Skin epidermis (tissue), 12 donors: ENCODE measurements at regions not wholly inside any gene's neighbourhood (a gene's known extent, or its start where the extent isn't known, plus 50 kb on each side); places are given as distances from the start of the nearest gene placed in this dataset.

Experiments used
- H3K27ac ChIP-seq, 21 experiments: fragments of 200-600 bp; sonication (generic) in 11 of 21; one replicate each; pipeline ENCODE4 v1.5.0; 2020; ENCODE audit warnings: mild to moderate bottlenecking in 3 of 21, inconsistent platforms in 2 of 21, moderate library complexity in 2 of 21
- H3K4me3 ChIP-seq, 7 experiments: fragments of 200-600 bp; sonication (generic) in 2 of 7; one replicate each; pipeline ENCODE4 v1.5.0; 2020; ENCODE audit warnings: inconsistent platforms in 2 of 7, mild to moderate bottlenecking in 2 of 7, moderate library complexity in 1 of 7

DNA sequence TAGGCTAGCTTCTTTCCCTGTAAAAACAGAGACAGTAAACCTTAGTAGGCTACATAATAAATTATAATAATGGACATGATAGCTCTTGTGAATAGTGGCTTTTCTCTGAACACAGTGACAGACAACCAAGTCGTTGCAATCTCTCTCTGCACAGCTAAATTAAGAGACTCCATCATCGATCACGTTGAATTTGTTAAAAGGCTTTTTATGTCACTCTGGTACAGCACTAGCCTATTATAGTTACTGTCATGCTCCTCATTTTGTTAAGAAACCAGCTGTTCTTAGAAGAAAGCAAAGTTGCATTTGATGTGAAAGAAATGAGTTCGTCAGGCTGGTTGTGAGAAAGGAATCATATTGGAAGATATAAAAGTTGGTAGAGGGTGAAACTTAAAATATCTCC, 50.3 kb upstream of the ARHGAP28 start:
- no peak overlapping the region for H3K27ac ChIP-seq

More for the DNA sequence above, 50.3 kb upstream of the ARHGAP28 start:
- no peak overlapping the region for H3K4me3 ChIP-seq
